NB4 (cell line): ENCODE measurements at regions not wholly inside any gene's neighbourhood (a gene's known extent, or its start where the extent isn't known, plus 50 kb on each side); places are given as distances from the start of the nearest gene placed in this dataset.
"Not testable (repeated sequence)": the region's sequence is repeated elsewhere in the genome, so short reads cannot be mapped to it uniquely, and the experiment has no call there.

Experiments used
- DNase-seq: peaks from one replicate; pipeline ENCODE4 v3.0.0; 2010; ENCODE audit warnings: low read depth
- H3K4me3 ChIP-seq: one replicate; pipeline ENCODE4 v1.5.1; 2011; ENCODE audit warnings: mild to moderate bottlenecking, low read depth, low read length, moderate library complexity
- MYC ChIP-seq: IDR thresholded peaks from 2 replicates; pipeline ENCODE4 v1.6.1; 2011; ENCODE audit warnings: low read depth, low read length
- POLR2A ChIP-seq: IDR thresholded peaks from 2 replicates; pipeline ENCODE4 v1.6.1; 2011; ENCODE audit warnings: mild to moderate bottlenecking; ENCODE audit not compliant: insufficient read length; ENCODE audit errors: extremely low read depth
- TF ChIP-seq, protein P1 (sequence below): IDR thresholded peaks from 2 replicates; pipeline ENCODE4 v1.6.1; 2011; ENCODE audit warnings: low read depth, low read length
- TF ChIP-seq, protein P2 (sequence below): IDR thresholded peaks from one replicate; pipeline ENCODE4 v1.5.1; 2012; ENCODE audit warnings: low read depth, low read length

DNA sequence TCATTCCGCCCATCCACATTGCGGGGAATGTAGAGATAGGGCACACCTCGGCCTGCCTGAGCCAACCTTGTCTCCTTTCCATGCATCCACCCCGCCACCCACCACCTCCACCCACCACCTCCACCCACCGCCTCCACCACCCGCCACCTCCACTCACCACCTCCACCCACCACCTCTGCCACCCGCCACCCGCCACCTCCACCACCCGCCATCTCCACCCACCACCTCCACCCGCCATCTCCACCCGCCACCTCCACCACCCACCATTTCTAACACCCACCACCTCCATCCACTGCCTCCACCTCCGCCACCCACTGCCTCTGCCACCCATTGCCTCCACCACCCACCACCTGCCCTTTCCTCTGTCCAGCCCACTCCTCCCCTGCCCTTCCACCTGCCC is 78.4 kb downstream of the IGLL1 start:
- no peak overlapping the region for H3K4me3 ChIP-seq
- DNase-seq: no peak
- TF ChIP-seq, protein P1, sequence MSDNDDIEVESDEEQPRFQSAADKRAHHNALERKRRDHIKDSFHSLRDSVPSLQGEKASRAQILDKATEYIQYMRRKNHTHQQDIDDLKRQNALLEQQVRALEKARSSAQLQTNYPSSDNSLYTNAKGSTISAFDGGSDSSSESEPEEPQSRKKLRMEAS: no peak

DNA sequence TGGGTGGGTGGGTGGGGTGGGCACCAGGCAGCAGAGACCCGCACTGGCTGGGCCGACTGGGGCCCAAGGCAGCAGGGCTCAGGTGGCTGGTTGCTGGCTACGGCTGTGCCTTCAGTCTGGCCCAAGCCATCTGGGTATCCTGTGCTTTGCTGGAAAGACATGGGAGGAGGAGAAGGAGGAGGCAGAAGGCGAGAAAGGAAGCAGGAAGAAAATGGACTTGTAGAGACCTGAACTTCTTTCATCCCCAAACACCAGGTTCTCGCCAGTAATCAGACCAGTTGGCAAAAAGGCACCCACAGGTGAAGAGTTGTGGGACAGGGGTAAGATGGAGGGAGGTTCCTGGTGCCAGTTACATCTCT is 78.8 kb downstream of the IGLL1 start:
- no peak for DNase-seq
- TF ChIP-seq MYC (no peak), POLR2A (no peak)
- TF ChIP-seq, protein P1: no peak
- TF ChIP-seq, protein P2, sequence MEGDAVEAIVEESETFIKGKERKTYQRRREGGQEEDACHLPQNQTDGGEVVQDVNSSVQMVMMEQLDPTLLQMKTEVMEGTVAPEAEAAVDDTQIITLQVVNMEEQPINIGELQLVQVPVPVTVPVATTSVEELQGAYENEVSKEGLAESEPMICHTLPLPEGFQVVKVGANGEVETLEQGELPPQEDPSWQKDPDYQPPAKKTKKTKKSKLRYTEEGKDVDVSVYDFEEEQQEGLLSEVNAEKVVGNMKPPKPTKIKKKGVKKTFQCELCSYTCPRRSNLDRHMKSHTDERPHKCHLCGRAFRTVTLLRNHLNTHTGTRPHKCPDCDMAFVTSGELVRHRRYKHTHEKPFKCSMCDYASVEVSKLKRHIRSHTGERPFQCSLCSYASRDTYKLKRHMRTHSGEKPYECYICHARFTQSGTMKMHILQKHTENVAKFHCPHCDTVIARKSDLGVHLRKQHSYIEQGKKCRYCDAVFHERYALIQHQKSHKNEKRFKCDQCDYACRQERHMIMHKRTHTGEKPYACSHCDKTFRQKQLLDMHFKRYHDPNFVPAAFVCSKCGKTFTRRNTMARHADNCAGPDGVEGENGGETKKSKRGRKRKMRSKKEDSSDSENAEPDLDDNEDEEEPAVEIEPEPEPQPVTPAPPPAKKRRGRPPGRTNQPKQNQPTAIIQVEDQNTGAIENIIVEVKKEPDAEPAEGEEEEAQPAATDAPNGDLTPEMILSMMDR: no peak
- H3K4me3 ChIP-seq: no peak overlapping the region

DNA sequence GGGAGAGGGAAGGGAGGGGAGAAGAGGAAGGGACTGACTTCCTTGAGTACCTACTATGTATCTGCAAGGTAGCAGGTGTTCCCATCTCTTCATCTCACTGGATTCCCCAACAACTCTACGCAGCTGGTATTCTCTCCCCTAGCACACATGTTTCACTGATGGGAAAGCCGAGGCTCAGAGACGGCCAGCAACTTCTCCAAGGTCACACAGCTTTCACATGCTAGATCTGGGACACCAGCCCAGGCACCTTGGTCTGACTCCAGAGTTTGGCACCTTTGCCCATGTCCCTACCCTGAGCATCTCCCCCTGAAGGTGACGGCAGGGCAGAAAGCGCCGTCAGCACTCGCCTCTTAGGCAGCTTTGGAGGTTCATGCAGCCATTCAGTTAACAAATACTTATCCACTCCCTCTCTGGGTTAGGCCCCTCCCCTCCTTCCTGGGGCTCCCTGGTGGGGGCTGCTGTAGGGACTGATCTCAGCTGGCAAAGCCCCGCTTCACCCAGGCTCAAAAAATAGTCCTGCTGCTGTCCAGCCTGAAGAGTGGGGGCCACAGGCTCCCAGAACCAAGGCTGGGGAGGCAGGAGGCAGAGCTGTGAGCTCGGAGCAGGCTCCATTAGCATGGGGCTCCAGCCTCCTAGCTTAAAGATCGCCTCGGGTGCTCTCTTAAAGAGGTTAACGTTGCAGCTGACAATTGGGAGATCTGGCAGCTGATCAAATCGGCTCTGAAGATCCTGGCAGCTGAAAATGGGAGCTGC is 79.4 kb downstream of the IGLL1 start:
- no peak for DNase-seq
- TF ChIP-seq POLR2A: no peak
- TF ChIP-seq, protein P1: no peak
- TF ChIP-seq, protein P2: no peak
- TF ChIP-seq MYC: no peak
- no peak overlapping the region for H3K4me3 ChIP-seq

DNA sequence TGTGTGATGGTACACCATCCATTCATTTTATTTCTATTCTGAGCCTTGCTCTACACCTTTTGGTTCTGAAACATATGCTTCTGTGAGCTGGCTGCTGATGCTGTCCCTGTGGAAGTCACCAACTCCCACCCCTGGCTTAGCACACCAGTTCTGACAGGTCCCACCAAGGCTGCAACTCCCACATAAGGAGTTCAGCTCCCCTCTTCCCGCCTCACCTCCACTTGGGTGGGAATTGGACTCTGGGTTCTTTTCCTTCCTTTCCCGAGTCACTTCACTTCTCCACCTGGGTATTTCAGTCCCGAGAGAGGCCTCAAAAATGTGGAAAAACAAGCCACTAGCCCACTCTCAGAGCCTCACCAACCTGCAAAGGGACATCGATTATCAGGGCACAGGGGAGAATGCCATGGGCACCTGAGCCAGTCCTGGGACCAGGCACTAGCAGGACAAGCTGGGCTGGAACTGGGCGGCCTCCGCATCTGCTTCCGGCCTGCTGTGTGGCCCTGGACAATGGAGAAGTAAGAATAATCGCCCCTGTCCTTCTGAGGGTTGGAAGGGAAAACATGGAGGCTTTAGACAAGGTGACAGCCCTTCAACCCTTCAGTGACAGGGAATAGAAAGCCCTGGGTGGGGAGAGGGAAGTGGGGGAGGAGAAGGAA is 80.1 kb downstream of the IGLL1 start:
- no peak for DNase-seq
- TF ChIP-seq, protein P1: no peak
- TF ChIP-seq, protein P2: no peak
- TF ChIP-seq POLR2A (no peak), MYC (no peak)
- no peak overlapping the region for H3K4me3 ChIP-seq

DNA sequence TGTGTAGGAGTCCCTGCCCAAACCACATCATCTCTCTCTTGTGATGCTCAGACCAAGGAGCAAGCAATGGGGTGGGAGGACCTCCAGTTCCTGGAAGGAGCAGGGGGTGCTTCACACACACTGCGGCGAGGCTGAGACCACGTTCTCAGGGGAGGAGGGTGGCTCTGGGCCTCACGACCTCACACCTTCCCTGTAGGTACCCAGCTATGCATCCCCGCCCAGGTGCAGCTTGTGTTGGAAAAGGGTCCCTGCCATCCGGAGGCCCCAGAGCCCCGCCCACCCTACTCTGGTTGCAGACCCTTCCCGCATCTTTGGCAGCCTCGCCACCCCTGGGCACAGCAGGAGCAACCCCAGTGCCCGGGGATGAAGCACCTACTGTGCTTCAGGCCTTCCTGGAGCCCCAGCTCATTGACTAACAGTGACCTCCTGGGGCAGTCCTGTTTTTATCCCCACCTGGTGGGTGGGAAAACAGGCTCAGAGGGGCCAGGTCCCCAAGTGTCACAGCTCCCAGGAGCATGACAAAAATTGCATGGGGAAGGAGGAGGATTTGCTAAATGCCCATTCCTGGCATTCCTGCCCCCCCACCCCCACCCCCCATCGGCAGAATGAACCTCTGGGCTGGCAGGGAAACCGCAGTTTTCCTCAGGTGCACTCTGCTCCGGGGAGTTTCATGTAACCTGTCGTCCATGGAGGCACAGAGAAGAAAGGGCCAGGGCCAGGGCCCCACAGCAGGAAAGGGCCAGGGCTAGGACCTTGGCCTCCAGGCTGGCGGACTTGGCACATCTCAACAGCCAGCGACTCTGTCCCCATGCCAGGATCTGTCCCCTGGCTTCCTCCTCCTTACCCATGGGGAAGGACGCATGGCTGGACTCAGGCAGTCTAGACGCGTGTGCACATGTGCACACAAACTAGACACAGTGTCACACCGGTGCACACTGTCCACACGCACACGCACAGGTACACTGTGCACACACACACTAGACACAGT is 81.0 kb downstream of the IGLL1 start:
- no peak overlapping the region for H3K4me3 ChIP-seq
- TF ChIP-seq MYC (no peak), POLR2A (no peak)
- TF ChIP-seq, protein P2: no peak
- TF ChIP-seq, protein P1: no peak
- no peak for DNase-seq

DNA sequence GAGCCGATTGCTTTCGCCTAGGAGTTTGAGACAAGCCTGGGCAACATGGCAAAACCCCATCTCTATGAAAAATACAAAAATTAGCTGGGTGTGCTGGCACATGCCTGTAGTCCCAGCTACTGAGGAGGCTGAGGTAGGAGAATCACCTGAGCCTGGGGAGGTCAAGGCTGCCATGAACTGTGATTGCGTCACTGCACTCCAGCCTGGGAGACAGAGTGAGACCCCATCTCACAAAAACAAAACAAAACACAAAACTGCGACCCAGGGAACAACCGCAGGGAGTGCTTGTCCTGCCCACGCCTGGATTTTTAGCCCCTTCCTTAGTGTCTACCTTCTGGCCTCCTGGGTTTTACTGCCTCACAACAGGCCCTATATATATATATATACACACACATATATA is 82.2 kb downstream of the IGLL1 start:
- DNase-seq, H3K4me3 ChIP-seq: not testable (repeated sequence)
